Stimulated activated CD4-positive, alpha-beta T cell treated with anti-CD3 and anti-CD28 coated beads, Interleukin-1b, Interleukin-23, amount 100 ng/mL, for 24 hours (primary cell): ENCODE measurements at regions not wholly inside any gene's neighbourhood (a gene's known extent, or its start where the extent isn't known, plus 50 kb on each side); places are given as distances from the start of the nearest gene placed in this dataset.

ENCODE experiments used
- DNase-seq, 4 experiments: peaks; one replicate each; pipeline ENCODE4 v3.0.0-alpha.2; 2020; ENCODE audit warnings: low read depth in 4 of 4, low spot score in 1 of 4

DNA sequence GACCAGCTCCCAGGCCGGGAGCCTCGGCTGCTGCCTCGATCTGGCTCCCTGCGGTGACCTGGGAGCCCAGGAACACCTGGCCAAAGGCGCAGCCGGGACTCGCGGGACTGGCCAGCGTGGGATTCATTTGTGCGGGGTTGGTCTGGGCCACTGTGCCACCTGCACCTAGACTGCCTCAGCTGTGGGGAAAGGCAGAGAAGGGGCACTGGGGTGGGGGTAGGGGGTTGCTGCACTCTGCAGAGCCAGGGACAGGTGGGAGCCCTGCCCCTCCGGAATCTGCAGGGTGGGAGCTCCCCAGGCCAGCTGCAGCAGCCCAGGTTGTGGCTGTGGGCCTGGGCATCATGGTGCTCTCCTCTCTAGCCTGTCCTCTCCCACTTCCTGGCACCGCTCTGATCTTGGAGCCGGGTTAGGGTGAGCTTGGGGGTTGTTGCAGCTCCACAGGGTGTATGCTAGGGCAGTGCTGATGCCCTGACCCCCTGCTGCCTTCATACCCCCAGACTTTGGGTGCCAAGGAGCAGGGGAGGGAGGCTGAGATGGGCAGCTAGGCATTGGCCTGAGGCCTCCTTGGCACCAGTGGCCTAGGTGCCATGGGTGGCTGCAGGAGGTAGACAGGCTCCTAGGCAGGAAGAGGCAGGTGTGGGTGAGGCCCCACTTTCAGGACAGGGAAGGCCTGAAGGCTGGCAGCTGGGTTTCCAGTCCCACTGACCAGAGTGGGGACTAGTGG lies 57.5 kb upstream of the ETV3 start:
- DNase-seq = no peak

DNA sequence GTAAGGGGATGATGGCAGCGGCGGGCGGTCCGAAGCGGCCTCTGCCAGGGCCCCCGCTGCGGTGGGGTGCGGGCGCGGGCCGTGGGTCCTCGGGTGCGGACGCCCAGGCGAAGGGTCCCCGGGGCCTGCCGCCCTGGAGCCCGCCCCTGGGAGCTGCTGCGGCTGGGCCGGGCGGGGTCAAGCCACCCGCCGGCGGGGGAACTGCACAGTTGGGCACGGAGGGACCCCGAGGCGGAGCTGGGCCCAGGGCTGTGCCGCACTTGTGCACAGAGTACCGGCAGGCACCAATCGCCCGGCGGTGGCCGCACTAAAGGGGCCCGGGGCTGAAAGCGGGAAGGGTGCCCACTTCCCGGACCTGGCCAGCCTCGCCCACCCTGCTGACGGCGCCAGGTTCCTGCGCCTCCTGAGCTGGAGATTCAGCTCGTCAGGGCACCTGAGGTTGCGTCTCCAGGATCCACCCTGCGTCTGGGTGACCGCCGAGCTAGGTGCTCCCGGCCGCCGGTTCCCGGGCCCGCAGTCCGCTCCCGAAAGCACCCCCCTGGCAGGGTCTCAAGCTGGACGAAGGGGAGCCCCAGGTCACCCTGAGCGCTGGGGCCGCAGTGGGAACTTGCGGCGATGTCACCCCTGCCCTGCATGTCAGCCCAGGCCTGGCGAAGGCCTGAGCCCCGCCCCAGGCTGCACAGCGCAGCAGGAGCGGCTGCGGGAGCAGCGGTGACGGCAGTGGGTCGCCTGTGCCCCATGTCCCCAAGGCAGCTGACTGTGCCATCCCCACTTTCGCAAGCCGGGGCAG lies 56.7 kb upstream of the ETV3 start:
- DNase-seq = no peak

DNA sequence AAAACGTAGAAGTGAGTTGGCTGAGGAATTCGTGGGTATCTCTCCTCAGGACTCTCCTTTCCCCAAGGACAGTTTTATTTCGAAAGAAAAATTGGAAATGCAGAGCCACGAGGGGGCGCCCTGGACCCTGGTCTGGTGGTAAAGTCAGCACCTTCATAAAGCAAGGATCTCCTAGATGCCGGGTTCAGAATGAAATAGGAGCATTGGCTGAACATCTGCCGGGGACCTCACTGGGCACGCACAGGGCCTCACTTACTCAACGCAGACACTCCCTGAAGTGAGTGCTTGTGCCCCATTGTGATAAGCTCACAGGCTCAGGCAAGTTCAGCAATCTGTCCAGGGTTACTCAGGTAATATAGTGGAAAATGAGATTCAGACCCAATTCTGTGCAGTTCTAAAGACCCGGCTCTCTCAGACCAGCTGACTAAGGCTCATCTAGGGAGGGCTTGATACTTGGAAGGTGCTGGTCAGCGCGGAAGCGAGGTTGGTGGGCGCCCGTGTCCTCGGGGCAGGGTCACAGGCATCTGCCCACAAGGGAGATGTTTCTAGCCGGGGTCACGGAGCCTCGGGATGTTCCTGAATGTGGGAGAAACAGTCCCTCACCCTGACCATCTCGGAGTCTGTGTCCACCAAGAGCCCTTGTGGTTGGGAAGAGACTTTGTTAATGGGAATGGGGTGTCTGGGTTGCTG lies 55.7 kb upstream of the ETV3 start:
- peak; percentile 27 to 52 (median 36) for DNase-seq

DNA sequence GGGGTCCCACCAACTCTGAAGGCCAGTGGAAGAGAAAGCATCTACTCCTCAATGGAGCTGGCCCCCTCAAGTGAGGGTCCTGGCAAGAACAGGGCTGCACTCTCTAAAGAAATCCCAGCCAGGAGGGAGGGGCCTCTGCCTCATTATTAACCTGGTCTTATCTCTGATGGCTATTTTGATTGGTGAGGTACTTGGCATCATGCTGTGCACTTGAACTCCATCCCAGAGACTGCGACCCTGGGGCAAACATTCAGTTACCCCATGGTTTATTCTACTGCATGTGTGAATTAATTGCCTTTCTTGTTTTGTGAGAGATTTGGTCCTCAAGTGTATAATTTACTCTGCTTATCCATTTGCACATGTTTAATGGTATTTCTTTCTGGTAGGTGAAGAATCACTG lies 55.0 kb upstream of the ETV3 start:
- no peak for DNase-seq

DNA sequence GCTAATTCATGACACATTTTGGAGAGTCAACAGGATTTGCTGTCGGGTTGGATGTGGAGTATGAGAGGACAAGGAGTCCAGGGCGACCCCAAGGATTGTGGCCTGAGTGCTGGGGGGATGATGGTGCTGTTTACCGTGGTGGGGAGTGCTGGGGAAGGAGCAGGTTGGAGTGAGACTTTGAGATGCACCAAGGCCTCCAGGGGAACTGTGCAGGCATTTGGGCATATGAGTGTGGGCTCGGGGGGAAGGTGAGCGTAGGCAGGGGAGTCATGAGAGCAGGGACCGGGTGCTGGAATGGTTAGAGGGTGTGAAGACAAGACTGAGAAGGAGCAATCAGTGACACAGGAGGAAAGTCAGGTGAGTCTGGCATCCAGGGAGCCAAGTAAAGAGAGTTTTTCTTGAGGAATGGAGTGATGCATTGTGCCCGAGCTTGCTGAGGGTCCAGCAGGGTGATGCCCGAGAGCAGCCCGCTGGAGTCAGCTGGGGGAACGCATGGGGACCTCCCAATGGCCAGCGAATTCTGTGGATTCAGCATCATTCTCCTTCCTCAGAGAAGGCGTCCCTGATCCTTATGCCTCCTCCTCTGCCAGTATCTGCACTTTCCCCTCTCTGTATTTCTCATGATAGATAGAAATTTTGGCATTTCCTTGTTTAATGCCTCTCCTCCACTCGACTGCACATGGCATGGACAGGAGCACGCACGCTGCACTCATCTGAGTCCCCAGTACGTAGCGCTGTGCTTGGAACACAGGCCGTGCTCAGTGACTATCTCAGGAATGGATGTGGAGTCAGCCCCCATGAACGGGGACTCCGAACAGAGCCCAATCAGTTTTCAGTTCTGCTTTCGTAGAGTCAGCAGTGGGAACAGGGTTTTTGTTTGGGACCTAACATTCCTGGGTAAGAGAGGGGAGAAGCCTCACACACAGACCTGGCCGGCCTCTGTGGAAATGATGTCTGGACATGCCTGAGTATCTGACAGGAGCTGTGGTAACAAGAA lies 52.1 kb upstream of the ETV3 start:
- DNase-seq = no peak

DNA sequence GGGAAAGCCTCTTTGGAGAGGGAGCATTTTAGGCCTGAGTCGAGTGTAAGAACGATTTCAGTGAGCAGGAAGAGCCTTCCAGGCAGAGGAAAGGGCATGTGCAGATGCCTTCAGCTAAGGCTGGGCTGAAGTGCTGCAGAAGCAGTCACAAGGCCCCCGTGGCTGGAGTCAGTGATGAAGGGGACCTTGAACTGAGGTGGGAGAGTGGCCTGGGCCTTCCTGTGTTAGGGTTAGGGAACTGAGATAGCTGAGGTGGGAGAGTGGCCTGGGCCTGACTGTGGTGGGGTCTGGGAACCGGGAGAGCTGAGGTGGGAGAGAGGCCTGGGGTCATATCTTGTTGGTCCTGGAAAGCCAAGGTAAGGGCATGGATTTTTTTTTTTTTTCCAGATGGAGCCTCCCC lies 50.9 kb upstream of the ETV3 start:
- no peak for DNase-seq
